ENCODE measurements at regions not wholly inside any gene's neighbourhood (a gene's known extent, or its start where the extent isn't known, plus 50 kb on each side); places are given as distances from the start of the nearest gene placed in this dataset.
"Not testable (repeated sequence)": the region's sequence is repeated elsewhere in the genome, so short reads cannot be mapped to it uniquely, and the experiment has no call there.

DNA sequence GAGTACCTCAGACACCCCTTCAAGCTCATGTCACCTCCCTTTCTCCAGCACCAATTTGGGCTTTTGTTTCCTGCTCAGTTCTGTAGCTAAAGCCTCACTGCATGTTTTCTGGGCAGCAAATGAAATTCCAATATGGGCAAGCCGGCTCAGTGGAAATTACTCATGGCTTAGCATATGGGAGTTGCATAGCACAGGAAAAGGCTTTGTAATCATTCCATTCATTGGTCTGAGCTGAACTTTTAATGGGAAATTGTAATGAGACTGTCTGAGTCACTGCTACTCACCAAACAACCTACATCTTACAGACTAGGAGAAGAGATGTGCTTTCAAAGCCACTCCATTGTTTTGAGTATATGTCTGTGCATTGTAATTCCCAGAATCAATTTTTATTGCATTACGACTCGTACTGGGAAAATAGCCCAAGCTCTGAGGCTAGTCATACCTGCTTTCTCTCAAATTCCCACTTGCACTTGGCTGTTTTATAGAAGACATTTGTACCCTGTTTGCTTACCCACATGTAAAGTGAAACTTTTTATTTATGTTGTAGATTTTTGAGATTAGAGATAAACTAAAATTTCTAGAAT is 139.5 kb upstream of the LRATD1 start:
- Histone ChIP-seq H3K27me3 (ENCODE audit: insufficient read depth, poor library complexity, severe bottlenecking) (no peaks in the 10 kb centered on the region), H3K4me3 (replicated peaks; ENCODE audit: insufficient read depth, low read length) (no peak overlapping the region), H3K27ac (replicated peaks) (no peak overlapping the region)
- no peak for DNase-seq (ENCODE audit: low read depth in 1 of 2, low spot score in 1 of 2)
- TF ChIP-seq CTCF (IDR thresholded peaks at IDR 0.05; ENCODE audit: insufficient read depth, low read length) (no peak), SPI1 (IDR thresholded peaks at IDR 0.05; ENCODE audit: borderline replicate concordance, low read depth) (no peak), GABPA (IDR thresholded peaks at IDR 0.05; ENCODE audit: low read depth) (no peak), POLR2AphosphoS5 (IDR thresholded peaks at IDR 0.05; ENCODE audit: low read depth) (no peak)
- TF ChIP-seq, protein P1, sequence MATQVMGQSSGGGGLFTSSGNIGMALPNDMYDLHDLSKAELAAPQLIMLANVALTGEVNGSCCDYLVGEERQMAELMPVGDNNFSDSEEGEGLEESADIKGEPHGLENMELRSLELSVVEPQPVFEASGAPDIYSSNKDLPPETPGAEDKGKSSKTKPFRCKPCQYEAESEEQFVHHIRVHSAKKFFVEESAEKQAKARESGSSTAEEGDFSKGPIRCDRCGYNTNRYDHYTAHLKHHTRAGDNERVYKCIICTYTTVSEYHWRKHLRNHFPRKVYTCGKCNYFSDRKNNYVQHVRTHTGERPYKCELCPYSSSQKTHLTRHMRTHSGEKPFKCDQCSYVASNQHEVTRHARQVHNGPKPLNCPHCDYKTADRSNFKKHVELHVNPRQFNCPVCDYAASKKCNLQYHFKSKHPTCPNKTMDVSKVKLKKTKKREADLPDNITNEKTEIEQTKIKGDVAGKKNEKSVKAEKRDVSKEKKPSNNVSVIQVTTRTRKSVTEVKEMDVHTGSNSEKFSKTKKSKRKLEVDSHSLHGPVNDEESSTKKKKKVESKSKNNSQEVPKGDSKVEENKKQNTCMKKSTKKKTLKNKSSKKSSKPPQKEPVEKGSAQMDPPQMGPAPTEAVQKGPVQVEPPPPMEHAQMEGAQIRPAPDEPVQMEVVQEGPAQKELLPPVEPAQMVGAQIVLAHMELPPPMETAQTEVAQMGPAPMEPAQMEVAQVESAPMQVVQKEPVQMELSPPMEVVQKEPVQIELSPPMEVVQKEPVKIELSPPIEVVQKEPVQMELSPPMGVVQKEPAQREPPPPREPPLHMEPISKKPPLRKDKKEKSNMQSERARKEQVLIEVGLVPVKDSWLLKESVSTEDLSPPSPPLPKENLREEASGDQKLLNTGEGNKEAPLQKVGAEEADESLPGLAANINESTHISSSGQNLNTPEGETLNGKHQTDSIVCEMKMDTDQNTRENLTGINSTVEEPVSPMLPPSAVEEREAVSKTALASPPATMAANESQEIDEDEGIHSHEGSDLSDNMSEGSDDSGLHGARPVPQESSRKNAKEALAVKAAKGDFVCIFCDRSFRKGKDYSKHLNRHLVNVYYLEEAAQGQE (IDR thresholded peaks at IDR 0.05; ENCODE audit: insufficient replicate concordance, low read depth): no peak

DNA sequence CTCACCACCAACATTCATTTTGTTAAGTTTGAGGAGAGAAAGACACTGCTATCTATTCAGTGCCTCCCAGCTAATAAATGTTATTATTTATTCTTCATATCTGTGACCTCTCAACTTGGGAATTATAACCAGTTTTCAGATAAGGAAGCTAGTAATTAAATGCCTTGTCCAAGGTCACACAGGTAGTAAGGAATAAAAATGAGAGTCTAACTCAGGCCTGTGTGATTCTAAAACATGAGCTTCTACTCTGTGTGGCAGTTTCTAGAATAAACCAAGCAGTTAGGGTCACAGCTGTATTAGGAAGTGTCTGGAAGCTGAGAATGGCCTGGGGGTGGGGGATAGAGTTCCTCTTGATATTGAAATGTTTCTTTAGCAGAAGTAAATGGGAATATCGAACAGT is 137.8 kb upstream of the LRATD1 start:
- no peak for TF ChIP-seq SPI1 (IDR thresholded peaks at IDR 0.05; ENCODE audit: borderline replicate concordance, low read depth)
- TF ChIP-seq CTCF (IDR thresholded peaks at IDR 0.05; ENCODE audit: insufficient read depth, low read length): no peak
- no peak for TF ChIP-seq GABPA (IDR thresholded peaks at IDR 0.05; ENCODE audit: low read depth)
- TF ChIP-seq, protein P1 (IDR thresholded peaks at IDR 0.05; ENCODE audit: insufficient replicate concordance, low read depth): no peak
- TF ChIP-seq POLR2AphosphoS5 (IDR thresholded peaks at IDR 0.05; ENCODE audit: low read depth): no peak
- DNase-seq (ENCODE audit: low read depth in 1 of 2, low spot score in 1 of 2): no peak
- no peak overlapping the region for H3K4me3 ChIP-seq (replicated peaks; ENCODE audit: insufficient read depth, low read length)
- H3K27me3 ChIP-seq (ENCODE audit: insufficient read depth, poor library complexity, severe bottlenecking): no peaks in the 10 kb centered on the region
- H3K27ac ChIP-seq (replicated peaks): no peak overlapping the region

DNA sequence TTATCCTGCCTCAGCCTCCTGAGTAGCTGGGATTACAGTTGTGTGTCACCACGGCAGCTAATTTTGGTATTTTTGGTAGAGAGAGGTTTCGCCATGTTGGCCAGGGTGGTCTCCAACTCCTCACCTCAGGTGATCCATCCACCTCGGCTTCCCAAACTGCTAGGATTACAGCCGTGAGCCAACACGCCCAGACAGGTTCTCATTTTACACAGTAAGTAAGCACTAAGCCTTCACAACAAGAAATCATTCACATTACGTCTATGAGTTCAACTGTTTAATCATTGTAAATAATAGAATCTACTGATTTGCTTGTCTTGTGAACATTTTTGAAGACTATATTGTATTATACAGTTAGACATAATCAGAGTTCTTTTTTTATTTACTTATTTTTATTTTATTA is 131.5 kb upstream of the LRATD1 start:
- Histone ChIP-seq H3K4me3 (replicated peaks; ENCODE audit: insufficient read depth, low read length) (no peak overlapping the region), H3K27ac (replicated peaks) (no peak overlapping the region), H3K27me3 (ENCODE audit: insufficient read depth, poor library complexity, severe bottlenecking) (no peaks in the 10 kb centered on the region)
- no peak for TF ChIP-seq POLR2AphosphoS5 (IDR thresholded peaks at IDR 0.05; ENCODE audit: low read depth)
- TF ChIP-seq SPI1 (IDR thresholded peaks at IDR 0.05; ENCODE audit: borderline replicate concordance, low read depth): no peak
- TF ChIP-seq CTCF (IDR thresholded peaks at IDR 0.05; ENCODE audit: insufficient read depth, low read length): no peak
- TF ChIP-seq, protein P1 (IDR thresholded peaks at IDR 0.05; ENCODE audit: insufficient replicate concordance, low read depth): no peak
- no peak for DNase-seq (ENCODE audit: low read depth in 1 of 2, low spot score in 1 of 2)

- not testable (repeated sequence) for DNase-seq (ENCODE audit: low read depth in 1 of 2, low spot score in 1 of 2); H3K27ac ChIP-seq (replicated peaks); H3K4me3 ChIP-seq (replicated peaks; ENCODE audit: insufficient read depth, low read length); H3K27me3 ChIP-seq (ENCODE audit: insufficient read depth, poor library complexity, severe bottlenecking)
These were observed 125.6 kb upstream of the LRATD1 start for GRCh38 chr2:14506955-14507354.
